Keratinocyte (primary cell): ENCODE measurements at regions not wholly inside any gene's neighbourhood (a gene's known extent, or its start where the extent isn't known, plus 50 kb on each side); places are given as distances from the start of the nearest gene placed in this dataset.

Experiments used
- DNase-seq: peaks from one replicate; pipeline ENCODE4 v3.0.0-alpha.2; 2011; ENCODE audit warnings: low read depth, missing footprints, low spot score
- FAIRE-seq: peaks from 2 replicates; lab custom pipeline; 2011; peaks lifted over from hg19 to GRCh38; lab: Jason Lieb, UNC
- H2AFZ ChIP-seq: 2 replicates; pipeline ENCODE4 v1.6.0; 2012; ENCODE audit warnings: low read length, control low read depth, inconsistent platforms; ENCODE audit not compliant: control insufficient read depth
- H3K27ac ChIP-seq: 2 replicates; pipeline ENCODE4 v1.5.1; 2011; ENCODE audit warnings: low read length; ENCODE audit not compliant: control insufficient read depth, insufficient read depth
- H3K27me3 ChIP-seq: 3 replicates; pipeline ENCODE4 v1.6.0; 2011; ENCODE audit warnings: low read length; ENCODE audit not compliant: control insufficient read depth, insufficient read depth; ENCODE audit errors: extremely low read depth
- H3K36me3 ChIP-seq, 2 experiments: 2 replicates in 1 of 2; 3 replicates in 1 of 2; pipeline ENCODE4 v1.5.1; 2011; ENCODE audit warnings: low read length in 2 of 2, mild to moderate bottlenecking in 1 of 2; ENCODE audit not compliant: control insufficient read depth in 2 of 2, insufficient read depth in 2 of 2; ENCODE audit errors: extremely low read depth in 1 of 2
- H3K4me1 ChIP-seq: 3 replicates; pipeline ENCODE4 v1.5.1; 2011; ENCODE audit warnings: low read length; ENCODE audit not compliant: control insufficient read depth, insufficient read depth; ENCODE audit errors: extremely low read depth
- H3K4me2 ChIP-seq: 3 replicates; pipeline ENCODE4 v1.6.0; 2011; ENCODE audit warnings: low read depth, low read length; ENCODE audit not compliant: control insufficient read depth, insufficient read depth; ENCODE audit errors: extremely low read depth
- H3K4me3 ChIP-seq, 3 experiments: fragments of 200-600 bp in 1 of 3; sonication (generic) in 1 of 3; 2 replicates in 2 of 3; 3 replicates in 1 of 3; pipeline ENCODE4 v1.5.1; 2011 to 2016; ENCODE audit warnings: low read length in 3 of 3, mild to moderate bottlenecking in 3 of 3, control low read depth in 2 of 3, inconsistent platforms in 1 of 3, low read depth in 1 of 3, mixed read lengths in 1 of 3, mixed run types in 1 of 3, moderate library complexity in 1 of 3; ENCODE audit not compliant: control insufficient read depth in 2 of 3, insufficient read depth in 2 of 3; ENCODE audit errors: extremely low read depth in 1 of 3
- H3K79me2 ChIP-seq: 2 replicates; pipeline ENCODE4 v1.6.0; 2012; ENCODE audit warnings: low read length; ENCODE audit not compliant: control insufficient read depth, insufficient read depth
- H3K9ac ChIP-seq: 3 replicates; pipeline ENCODE4 v1.6.0; 2011; ENCODE audit warnings: low read length; ENCODE audit not compliant: control insufficient read depth, insufficient read depth; ENCODE audit errors: extremely low read depth
- H3K9me1 ChIP-seq: 3 replicates; pipeline ENCODE4 v1.6.0; 2011; ENCODE audit warnings: low read length; ENCODE audit not compliant: control insufficient read depth, insufficient read depth; ENCODE audit errors: extremely low read depth
- H3K9me3 ChIP-seq: 2 replicates; pipeline ENCODE4 v1.5.1; 2012; ENCODE audit warnings: low read depth, low read length; ENCODE audit not compliant: control insufficient read depth
- H4K20me1 ChIP-seq: 3 replicates; pipeline ENCODE4 v1.6.0; 2011; ENCODE audit warnings: low read length; ENCODE audit not compliant: control insufficient read depth, insufficient read depth; ENCODE audit errors: extremely low read depth
- CTCF ChIP-seq, 3 experiments: IDR thresholded peaks in 1 of 3; conservative IDR thresholded peaks in 1 of 3; optimal IDR thresholded peaks in 1 of 3; 2 replicates in 2 of 3; 3 replicates in 1 of 3; pipeline versions ENCODE3 to v1.5.1; 2011; ENCODE audit warnings: low read length in 3 of 3, mild to moderate bottlenecking in 3 of 3, moderate library complexity in 2 of 3, control low read depth in 1 of 3, inconsistent platforms in 1 of 3; ENCODE audit not compliant: insufficient read depth in 2 of 3; ENCODE audit errors: extremely low read depth in 1 of 3
- EZH2 ChIP-seq: IDR thresholded peaks from one replicate; pipeline ENCODE4 v1.6.1; 2012; ENCODE audit warnings: inconsistent platforms, mild to moderate bottlenecking, low read length, moderate library complexity
- dilution Hi-C: fragments of 300-500 bp; cut with MboI; formaldehyde crosslinking; loops from one replicate; pipeline ENCODE4 v1.7.0; 2020; ENCODE audit warnings: low sequenced_read_pairs; ENCODE audit not compliant: extremely low pct_ligation_motif_present

GRCh38 chr13:80528733-80529132, 187.8 kb upstream of the SPRY2 start:
- no peak overlapping the region for H2AFZ ChIP-seq
- H3K9me3 ChIP-seq: no peaks in the 10 kb centered on the region
- no peaks in the 10 kb centered on the region for H3K4me1 ChIP-seq
- no peaks in the 10 kb centered on the region for H4K20me1 ChIP-seq
- H3K36me3 ChIP-seq: no peaks in the 10 kb centered on the region
- FAIRE-seq (no peak), DNase-seq (no peak)
- H3K9me1 ChIP-seq: no peaks in the 10 kb centered on the region
- H3K27me3 ChIP-seq: no peaks in the 10 kb centered on the region
- TF ChIP-seq CTCF (optimal IDR thresholded peaks at IDR 0.05 in 1 of 3, IDR thresholded peaks at IDR 0.05 in 1 of 3, conservative IDR thresholded peaks at IDR 0.05 in 1 of 3; ENCODE audit: extremely low read depth in 1 of 3, insufficient read depth in 2 of 3, low read length in 3 of 3): no peak
- TF ChIP-seq EZH2: no peak
- H3K4me2 ChIP-seq: no peak overlapping the region
- H3K4me3 ChIP-seq: no peak overlapping the region
- no peak overlapping the region for H3K27ac ChIP-seq
- H3K79me2 ChIP-seq: no peaks in the 10 kb centered on the region
- no peak overlapping the region for H3K9ac ChIP-seq
- dilution Hi-C loops: no loop called here

GRCh38 chr13:80527400-80527799, 186.5 kb upstream of the SPRY2 start:
- TF ChIP-seq EZH2 (no peak), CTCF (optimal IDR thresholded peaks at IDR 0.05 in 1 of 3, IDR thresholded peaks at IDR 0.05 in 1 of 3, conservative IDR thresholded peaks at IDR 0.05 in 1 of 3; ENCODE audit: extremely low read depth in 1 of 3, insufficient read depth in 2 of 3, low read length in 3 of 3) (no peak)
- H4K20me1 ChIP-seq: no peaks in the 10 kb centered on the region
- dilution Hi-C loops: no loop called here
- no peaks in the 10 kb centered on the region for H3K9me3 ChIP-seq
- H3K27me3 ChIP-seq: no peaks in the 10 kb centered on the region
- no peaks in the 10 kb centered on the region for H3K79me2 ChIP-seq
- H3K36me3 ChIP-seq: no peaks in the 10 kb centered on the region
- DNase-seq (no peak), FAIRE-seq (no peak)
- no peaks in the 10 kb centered on the region for H3K9me1 ChIP-seq
- H3K4me1 ChIP-seq: no peaks in the 10 kb centered on the region
- no peak overlapping the region for H2AFZ ChIP-seq
- H3K4me3 ChIP-seq: no peak overlapping the region
- no peak overlapping the region for H3K4me2 ChIP-seq
- H3K9ac ChIP-seq: no peak overlapping the region
- no peak overlapping the region for H3K27ac ChIP-seq
